ENCODE measurements at regions not wholly inside any gene's neighbourhood (a gene's known extent, or its start where the extent isn't known, plus 50 kb on each side); places are given as distances from the start of the nearest gene placed in this dataset.

DNA sequence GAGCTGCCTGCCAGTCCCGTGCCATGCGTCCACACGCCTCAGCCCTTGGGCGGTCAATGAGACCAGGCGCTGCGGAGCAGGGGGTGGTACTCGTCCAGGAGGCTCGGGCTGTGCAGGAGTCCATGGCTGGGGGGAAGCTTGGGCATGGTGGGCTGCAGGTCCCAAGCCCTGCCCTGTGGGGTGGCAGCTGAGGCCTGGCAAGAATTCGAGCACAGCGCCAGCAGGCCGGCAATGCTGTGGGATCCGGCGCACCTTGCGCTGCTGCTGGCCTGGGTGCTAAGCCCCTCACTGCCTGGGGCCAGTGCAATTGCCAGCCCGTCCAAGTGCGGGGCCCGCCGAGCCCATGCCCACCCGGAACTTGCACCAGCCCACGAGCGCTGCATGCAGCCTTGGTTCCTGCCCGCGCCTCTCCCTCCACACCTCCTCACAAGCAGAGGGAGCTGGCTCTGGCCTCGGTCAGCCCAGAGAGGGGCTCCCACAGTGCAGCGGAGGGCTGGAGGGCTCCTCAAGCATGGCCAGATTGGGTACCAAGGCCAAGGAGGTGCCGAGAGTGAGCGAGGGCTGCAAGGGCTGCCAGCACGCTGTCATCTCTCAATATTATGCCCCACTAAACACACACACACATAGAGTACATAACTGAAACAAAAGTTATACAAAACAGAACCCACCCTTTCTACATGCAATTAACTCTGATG is 307.7 kb downstream of the LMO4 start:
- no peak for DNase-seq
- WGBS, 2 donors, result 95 to 100% methylated on average over 2 to 10 of the region's 28 CpGs
- H3K27ac ChIP-seq, result no peak overlapping the region
- no peaks in the 10 kb centered on the region for H3K36me3 ChIP-seq
- no peak for TF ChIP-seq POLR2A (IDR thresholded peaks at IDR 0.05)
- TF ChIP-seq, protein P1, sequence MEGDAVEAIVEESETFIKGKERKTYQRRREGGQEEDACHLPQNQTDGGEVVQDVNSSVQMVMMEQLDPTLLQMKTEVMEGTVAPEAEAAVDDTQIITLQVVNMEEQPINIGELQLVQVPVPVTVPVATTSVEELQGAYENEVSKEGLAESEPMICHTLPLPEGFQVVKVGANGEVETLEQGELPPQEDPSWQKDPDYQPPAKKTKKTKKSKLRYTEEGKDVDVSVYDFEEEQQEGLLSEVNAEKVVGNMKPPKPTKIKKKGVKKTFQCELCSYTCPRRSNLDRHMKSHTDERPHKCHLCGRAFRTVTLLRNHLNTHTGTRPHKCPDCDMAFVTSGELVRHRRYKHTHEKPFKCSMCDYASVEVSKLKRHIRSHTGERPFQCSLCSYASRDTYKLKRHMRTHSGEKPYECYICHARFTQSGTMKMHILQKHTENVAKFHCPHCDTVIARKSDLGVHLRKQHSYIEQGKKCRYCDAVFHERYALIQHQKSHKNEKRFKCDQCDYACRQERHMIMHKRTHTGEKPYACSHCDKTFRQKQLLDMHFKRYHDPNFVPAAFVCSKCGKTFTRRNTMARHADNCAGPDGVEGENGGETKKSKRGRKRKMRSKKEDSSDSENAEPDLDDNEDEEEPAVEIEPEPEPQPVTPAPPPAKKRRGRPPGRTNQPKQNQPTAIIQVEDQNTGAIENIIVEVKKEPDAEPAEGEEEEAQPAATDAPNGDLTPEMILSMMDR (IDR thresholded peaks at IDR 0.05), result no peak
- intact Hi-C loops (cut with DNase I), result no loop called here
- H3K27me3 ChIP-seq, result no peaks in the 10 kb centered on the region
- no peak overlapping the region for H3K4me3 ChIP-seq
- no peaks in the 10 kb centered on the region for H3K4me1 ChIP-seq
- peaks cover 0 to 3% (median 0%) of the 10 kb centered on the region in 3 donors for H3K9me3 ChIP-seq

DNA sequence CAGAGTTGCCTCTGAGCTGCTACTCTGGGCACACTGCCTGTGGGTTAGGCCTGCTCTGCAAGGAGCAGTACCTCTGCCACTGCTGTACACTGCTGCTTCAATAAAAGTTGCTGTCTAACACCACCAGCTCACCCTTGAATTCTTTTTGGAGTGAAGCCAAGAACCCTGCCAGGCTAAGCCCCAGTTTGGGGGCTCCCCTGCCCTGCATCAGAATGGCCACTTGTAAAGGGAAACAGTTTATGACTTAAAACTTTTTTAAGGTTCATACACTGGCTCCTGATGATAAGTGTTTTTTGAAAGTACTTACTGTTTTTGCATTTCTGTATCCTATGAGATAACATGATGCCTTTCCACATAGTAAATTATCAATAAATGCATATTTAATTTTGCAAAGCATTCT is 310.0 kb downstream of the LMO4 start:
- no peak for TF ChIP-seq POLR2A (IDR thresholded peaks at IDR 0.05)
- TF ChIP-seq, protein P1 (IDR thresholded peaks at IDR 0.05), result no peak
- intact Hi-C loops (cut with DNase I), result no loop called here
- no peaks in the 10 kb centered on the region for H3K27me3 ChIP-seq
- no peak overlapping the region for H3K4me3 ChIP-seq
- peaks cover 0 to 6% (median 0%) of the 10 kb centered on the region in 3 donors for H3K4me1 ChIP-seq
- no peak for DNase-seq
- H3K36me3 ChIP-seq, result no peaks in the 10 kb centered on the region
- H3K27ac ChIP-seq, result no peak overlapping the region
- peaks cover 0 to 3% (median 0%) of the 10 kb centered on the region in 3 donors for H3K9me3 ChIP-seq

DNA sequence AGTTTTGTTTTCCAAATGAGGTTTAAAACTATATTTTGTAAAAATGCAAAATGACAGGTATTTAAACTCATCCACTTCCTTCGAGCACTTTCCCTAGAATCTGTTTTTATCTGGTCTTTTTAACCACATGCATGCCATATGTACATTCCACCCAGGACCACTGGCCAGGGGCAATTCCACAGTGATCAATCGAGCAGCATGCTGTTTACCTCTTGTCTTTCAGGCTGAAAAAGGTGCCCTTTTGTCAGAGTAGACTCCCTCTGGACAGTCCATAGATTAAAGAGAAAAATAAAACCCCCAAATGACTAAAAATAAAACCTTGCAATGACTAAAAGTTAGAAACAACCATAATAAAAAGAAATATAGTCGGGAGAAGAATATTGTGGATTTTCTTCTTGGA is 313.3 kb downstream of the LMO4 start:
- no peak for DNase-seq
- intact Hi-C loops (cut with DNase I), result no loop called here
- Histone ChIP-seq H3K36me3 (no peaks in the 10 kb centered on the region), H3K27ac (no peak overlapping the region), H3K27me3 (no peaks in the 10 kb centered on the region), H3K9me3 (no peaks in the 10 kb centered on the region), H3K4me1 (peaks cover 0 to 19% (median 6%) of the 10 kb centered on the region in 3 donors), H3K4me3 (no peak overlapping the region)
- 73 to 85% methylated on average over 3 of the region's 3 CpGs for WGBS, 2 donors
- no peak for TF ChIP-seq POLR2A (IDR thresholded peaks at IDR 0.05)
- TF ChIP-seq, protein P1 (IDR thresholded peaks at IDR 0.05), result no peak

DNA sequence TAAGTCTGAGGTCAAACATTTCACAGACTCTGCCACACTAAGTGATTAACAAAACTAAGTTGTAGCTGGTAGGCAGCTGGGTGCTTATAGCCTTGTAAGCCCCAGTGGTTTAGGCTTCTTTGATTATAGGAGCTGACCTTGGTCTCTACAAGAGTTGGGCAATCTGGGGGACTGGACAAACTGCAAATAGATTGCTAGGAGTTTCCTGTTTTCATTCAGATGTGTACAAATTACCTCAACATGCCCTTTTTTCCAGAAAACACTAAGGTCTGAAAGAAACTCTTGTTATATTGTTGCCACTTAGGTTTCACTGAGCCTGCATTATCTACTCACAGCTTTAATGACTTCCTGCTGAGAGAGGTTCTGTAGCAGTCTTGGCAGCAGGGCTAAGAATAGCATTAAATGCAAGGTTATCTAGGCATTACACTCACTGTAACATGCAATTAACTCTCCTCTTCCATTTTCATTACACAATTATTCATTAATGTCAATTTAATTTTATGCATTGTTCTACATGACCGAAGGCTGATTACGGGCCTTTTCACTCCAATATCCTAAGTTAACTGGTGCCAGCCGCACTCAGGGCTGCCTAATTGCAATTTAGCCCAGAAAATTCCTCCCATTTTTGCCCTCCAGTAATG is 314.0 kb downstream of the LMO4 start:
- H3K27ac ChIP-seq, result no peak overlapping the region
- no peaks in the 10 kb centered on the region for H3K9me3 ChIP-seq
- 61 to 85% methylated on average over 3 of the region's 3 CpGs for WGBS, 2 donors
- DNase-seq, result no peak
- no peak for TF ChIP-seq POLR2A (IDR thresholded peaks at IDR 0.05)
- TF ChIP-seq, protein P1 (IDR thresholded peaks at IDR 0.05), result no peak
- H3K4me1 ChIP-seq, result peaks cover 0 to 19% (median 6%) of the 10 kb centered on the region in 3 donors
- intact Hi-C loops (cut with DNase I), result no loop called here
- no peaks in the 10 kb centered on the region for H3K27me3 ChIP-seq
- H3K4me3 ChIP-seq, result no peak overlapping the region
- H3K36me3 ChIP-seq, result no peaks in the 10 kb centered on the region

DNA sequence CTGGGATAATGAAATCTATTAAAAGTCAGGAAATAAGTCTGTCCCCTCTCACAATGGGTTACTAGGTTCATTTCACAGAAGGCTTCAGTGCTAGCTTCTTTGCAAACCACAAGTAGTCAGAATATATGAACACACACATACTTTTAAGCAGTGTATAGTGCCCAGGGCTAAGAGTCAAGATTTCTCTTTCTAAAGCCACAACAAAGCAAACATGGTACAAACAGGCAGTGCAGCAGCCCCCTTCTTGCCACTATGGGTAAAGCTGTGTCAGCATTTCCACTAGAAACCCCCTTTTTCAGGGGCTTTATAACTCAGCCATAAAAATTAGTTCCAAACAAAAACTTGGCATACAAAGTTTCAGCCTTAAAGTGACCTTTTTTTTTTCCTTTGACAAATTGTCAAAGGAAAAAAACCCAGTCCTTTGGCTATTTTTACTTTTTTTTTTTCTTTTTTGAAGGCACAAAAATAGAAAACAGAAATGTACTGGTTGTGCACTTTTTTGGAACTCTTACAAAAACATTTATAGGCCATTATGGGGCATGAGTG is 315.4 kb downstream of the LMO4 start:
- intact Hi-C loops (cut with DNase I), result no loop called here
- DNase-seq, result no peak

More for the DNA sequence above, 315.4 kb downstream of the LMO4 start:
- Histone ChIP-seq H3K4me3 (no peak overlapping the region), H3K27ac (peak overlapping the region in 1 of 4 donors; percentile 51), H3K27me3 (no peaks in the 10 kb centered on the region), H3K9me3 (no peaks in the 10 kb centered on the region), H3K36me3 (no peaks in the 10 kb centered on the region), H3K4me1 (peaks cover 0 to 19% (median 6%) of the 10 kb centered on the region in 3 donors)
- TF ChIP-seq, protein P1 (IDR thresholded peaks at IDR 0.05), result no peak
- TF ChIP-seq POLR2A (IDR thresholded peaks at IDR 0.05), result no peak
